GM18502 (cell line): ENCODE measurements at regions not wholly inside any gene's neighbourhood (a gene's known extent, or its start where the extent isn't known, plus 50 kb on each side); places are given as distances from the start of the nearest gene placed in this dataset.

Source experiments
- ATAC-seq: cut with Tn5 transposase; IDR thresholded peaks from one replicate; pipeline ENCODE4 v1.9.1; 2021; ENCODE audit warnings: mild to moderate bottlenecking; ENCODE audit not compliant: unreplicated experiment, poor library complexity

- ATAC-seq, result no peak
These were observed 601.6 kb downstream of the BRD1 start for GRCh38 chr22:49226096-49226495.

DNA sequence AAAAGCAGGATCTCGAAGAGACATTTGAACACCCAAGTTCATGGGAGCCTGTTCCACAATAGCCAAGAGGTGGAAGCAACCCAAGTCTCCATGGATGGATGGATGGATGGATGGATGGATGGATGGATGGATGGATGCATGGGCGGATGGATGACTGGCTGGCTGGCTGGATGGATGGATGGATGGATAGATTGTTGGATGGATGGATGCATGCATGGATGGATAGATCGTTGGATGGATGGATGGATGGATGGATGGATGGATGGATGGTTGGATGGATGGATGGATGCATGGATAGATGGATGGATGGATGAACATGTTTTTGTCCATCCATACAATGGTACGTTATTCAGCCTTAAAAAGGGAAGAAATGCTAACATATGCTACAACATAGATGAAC is 603.4 kb downstream of the BRD1 start:
- no peak for ATAC-seq

GRCh38 chr22:49218142-49218541 is 609.5 kb downstream of the BRD1 start:
- ATAC-seq, result no peak

DNA sequence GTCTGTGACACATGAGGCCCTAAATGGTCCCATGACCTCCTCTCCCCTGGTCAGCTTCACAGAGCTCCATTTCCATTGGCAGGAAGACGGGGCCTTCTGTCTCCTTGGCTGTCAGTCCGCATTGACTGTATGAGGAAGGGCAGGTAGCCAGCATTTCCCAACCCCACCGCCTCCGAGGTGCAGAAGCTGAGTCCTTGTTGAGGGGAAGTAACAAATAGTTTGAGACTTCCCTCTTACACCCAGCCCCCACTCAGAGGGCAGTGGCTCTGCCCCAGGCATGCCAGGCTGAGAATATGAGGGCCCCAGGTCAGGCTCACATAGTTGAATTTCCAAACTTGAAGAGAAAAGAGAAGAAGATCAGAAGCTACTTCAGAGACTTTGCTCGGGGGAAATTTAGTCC is 611.1 kb downstream of the BRD1 start:
- no peak for ATAC-seq

GRCh38 chr22:49215840-49216239 is 611.8 kb downstream of the BRD1 start:
- no peak for ATAC-seq

- no peak for ATAC-seq
These were observed 612.7 kb downstream of the BRD1 start for GRCh38 chr22:49214976-49215375.

DNA sequence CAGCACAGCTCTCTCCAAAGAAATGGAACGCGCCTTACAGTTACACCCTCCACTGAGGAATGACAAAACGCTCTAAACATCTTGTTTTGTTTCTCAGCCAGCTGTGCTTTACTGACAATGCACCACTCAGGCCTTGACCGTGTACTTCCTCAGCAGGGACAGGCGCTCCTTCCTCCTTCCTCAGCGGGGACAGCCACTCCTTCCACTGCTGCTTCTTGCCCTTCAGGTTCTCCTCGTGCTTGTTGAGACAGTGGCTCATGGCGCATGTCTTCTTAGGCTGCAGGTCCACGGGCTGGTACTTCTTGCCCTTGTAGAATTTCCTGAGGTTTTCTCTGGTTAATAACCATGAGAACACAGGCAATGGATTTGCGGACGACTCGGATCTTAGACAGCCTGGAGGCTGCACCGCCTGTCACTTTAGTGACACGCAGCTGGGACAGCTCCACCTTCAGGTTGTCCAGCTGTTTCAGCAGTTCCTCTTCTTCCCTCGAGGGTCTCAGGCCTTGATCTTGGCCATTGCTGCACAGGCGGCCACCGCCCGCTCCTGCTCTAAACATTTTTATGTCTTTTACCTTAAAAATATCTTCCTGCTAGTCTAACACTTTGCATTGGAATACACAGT is 613.8 kb downstream of the BRD1 start:
- no peak for ATAC-seq

GRCh38 chr22:49212466-49212865 is 615.2 kb downstream of the BRD1 start:
- ATAC-seq, result no peak

- no peak for ATAC-seq
These were observed 615.7 kb downstream of the BRD1 start for GRCh38 chr22:49212002-49212401.

- ATAC-seq, result no peak
These were observed 616.5 kb downstream of the BRD1 start for GRCh38 chr22:49211176-49211575.

DNA sequence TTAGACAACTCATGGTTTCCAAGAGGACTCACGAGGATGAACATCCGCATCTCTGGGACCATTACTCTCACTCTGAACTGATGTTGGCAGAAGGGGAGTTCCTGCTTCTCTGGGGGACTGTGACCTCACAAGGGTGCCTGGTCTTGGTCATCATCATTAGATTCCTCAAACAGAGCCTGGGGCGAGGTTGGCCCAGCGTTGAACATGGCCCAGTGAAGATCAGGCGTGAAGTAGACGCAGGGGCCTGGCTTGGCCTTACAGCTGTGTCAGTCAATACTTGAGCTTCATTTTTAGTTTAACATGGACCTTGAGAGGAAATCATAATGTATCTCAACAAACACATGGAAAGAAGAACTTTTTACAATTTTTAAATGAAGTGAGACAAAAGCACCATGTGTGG is 617.1 kb downstream of the BRD1 start:
- ATAC-seq, result no peak

DNA sequence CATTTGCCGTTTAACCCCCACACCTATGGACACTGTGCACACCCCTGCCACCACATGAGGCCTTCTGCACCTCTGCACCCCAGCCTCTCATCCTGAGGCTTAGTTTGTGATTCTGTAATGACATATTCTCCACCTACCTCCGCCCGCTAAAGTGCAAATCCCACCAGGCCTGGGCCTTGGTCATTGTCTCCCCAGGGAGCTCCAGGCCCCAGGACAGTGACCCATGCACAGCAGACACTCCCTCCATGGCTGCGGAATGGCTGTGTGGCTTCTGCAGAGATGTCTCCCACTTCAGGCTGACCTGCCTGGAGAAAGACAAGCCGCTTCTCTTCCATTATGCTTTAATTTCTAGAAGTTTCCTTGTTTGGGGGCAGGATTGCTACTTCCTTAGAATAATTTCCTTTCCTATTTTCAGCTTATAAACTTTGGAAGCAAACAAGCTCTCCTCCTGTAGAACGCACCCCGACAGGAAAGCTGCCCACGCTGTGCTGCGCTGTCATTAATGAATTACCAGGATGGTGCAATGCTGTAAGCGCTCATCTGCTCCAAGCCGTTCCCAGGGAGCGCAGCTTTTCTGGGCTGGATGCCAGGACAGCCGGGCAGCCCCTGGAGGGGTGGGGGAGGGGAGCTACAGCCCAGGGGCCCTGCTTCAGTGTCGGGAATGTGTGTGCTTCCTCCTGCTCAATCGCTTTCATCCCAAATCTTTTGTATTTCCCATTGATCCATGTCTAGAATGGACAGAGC is 618.0 kb downstream of the BRD1 start:
- ATAC-seq, result no peak

DNA sequence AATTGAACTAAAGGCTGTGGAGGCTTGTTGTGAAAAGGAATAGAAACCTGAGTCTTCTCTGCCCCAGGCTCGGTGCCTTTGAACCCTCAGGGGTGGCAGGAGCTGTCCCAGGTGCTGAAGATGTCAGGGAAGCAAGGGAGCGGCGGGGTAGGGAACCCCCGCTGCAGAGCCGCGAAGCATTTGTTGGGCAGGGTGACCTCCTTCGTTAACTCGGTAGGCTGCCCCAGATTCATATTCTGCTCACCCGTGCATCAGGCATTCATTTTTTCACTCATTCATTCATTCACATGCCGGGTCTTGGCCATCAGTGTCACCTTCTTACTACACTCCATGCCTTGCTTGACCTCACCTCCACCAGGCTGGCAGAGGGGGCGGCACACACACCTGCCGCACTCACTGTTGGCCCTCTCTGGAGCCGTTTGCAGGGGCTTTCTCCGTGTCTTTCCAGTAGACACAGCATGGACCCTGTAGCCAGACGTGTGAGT is 618.9 kb downstream of the BRD1 start:
- no peak for ATAC-seq

DNA sequence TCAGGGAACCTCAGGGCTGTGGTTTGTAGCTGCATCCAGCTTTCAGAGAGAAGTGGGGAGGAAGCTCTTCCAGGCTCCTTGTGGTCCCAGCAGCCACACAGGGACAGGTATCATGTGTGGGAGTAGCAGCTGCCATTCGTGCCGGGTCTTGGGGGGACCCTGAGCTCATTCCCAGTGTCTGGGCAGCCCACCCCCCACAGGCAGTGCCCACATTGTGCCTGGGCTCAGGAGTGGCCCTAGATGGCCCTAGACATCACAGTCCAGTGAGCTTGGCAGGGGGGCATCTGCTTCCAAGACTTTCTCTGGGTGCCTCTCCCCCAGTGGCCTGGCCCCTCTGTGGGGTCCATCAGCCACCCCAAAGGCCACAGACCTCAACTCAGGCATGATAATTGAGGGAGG is 619.7 kb downstream of the BRD1 start:
- no peak for ATAC-seq

DNA sequence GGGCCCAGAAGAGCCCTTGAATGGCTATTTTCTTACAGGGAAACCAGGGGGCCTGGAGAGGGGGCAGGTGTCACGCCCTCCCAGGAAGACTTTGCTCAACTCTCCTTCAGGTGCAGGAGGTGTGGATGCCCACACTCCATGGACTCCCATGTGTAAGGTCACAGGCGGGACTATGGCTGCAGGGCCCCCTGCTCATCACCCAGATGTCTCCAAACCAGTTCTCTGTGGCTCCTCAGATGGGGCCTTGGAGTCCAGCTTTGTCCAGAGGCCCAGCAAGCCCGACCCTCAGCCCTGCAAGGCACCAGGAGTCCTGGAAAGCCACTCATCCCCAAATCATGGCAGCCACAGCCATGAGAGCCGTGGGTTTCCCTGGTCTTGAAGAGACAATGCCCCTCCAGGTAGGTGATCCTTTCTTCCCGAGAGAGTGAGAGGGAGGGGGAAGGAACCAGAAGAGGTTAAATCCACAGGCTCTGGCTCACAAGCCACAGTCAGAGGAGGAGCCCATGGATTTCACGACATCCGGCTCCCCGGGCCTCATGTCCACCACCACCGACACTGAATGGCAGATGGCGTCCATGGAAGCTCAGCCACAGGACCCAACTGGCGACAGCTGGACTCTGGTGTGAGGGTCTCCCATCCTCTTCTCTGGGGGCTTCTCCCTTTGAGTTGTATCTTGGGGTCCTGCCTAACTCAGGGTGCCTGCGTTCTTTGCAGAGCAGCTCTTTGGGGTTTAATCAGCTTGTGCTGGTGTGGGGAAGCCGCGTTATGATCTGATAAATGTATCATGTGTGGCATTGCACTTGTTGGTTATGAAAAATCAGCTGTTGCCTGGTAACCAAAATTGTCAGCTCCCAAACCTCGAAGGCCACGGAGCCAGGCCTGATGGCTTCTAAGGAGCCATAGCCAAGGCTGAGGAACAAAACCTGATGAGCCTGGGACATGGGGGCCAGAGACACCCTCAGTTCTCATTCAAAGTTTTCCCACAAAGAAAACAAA is 620.4 kb downstream of the BRD1 start:
- ATAC-seq, result no peak

DNA sequence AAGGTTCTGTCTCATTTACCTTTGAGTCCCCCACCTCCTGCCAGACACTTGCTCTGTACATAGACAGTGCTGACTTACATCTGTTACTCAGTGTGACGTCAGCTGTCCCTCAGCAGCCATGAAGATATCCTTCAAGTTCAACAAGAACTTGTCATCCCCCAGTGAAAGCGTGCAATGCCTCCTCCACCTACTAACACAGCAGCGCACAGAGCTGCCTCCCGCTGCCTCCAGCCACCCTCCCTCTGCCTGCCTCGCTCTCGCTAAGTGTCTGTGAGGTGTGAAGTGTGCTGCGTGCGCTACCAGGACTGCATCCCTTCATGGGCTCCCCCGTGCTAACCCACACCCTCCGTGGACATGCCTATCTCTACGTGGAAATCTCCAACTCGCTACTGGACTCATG is 621.4 kb downstream of the BRD1 start:
- ATAC-seq, result no peak

DNA sequence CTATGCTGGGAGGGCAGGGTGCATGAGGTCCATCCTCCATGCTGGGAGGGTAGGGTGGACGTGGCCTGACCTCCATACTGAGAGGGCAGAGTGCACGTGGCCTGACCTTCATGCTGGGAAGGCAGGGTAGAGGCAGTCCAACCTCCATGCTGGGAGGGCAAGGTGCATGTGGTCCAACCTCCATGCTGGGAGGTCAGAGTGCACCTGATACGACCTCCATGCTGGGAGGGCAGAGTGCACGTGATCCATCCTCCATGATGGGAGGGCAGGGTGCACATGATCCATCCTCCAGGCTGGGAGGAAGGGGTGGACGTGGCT is 622.2 kb downstream of the BRD1 start:
- ATAC-seq, result no peak

- no peak for ATAC-seq
These were observed 622.8 kb downstream of the BRD1 start for GRCh38 chr22:49204599-49205482.

DNA sequence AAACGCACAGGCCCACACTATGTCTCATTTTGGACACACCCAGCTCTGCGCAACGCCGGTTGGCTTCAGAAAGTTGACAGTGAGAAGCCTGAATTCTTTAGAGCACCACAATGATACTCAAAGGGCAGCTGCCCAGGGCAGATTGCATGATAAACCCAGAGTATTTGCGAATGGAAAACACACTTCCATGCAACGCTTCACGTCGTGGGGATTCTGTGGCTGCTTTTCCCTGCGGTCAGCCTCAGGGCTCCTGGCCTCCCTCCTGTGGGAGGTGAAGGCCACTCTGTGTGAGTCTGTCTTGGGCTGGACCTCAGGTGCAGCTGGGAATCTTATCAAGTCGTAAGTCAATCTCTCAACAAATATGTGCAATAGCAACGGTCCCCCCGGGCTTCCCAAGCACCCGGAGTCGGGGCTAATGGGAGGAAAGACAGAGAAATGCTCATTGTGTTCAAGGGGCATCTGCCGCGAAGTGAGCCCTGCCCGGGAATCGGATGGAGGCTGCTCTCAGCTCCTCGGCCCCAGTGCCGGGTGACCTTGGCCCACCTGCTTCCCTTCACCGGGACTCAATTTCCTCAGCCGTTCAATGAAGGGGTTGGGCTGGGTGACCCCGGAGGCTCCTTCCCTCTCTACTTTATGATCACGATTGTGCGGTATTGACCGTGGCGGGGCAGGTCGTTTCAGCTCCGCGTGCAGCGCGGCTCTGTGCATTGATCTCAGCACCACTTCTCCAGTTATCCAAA is 623.6 kb downstream of the BRD1 start:
- no peak for ATAC-seq
